IPS-11a (cell line): ENCODE measurements at regions not wholly inside any gene's neighbourhood (a gene's known extent, or its start where the extent isn't known, plus 50 kb on each side); places are given as distances from the start of the nearest gene placed in this dataset.
"Not testable (repeated sequence)": the region's sequence is repeated elsewhere in the genome, so short reads cannot be mapped to it uniquely, and the experiment has no call there.

Experiments used
- H3K4me3 ChIP-seq: one replicate; pipeline ENCODE4 v1.5.1; 2013; ENCODE audit warnings: low read depth, low read length, control low read depth

GRCh38 chr2:78686625-78687153 lies 338.8 kb upstream of the REG3G start:
- H3K4me3 ChIP-seq, result no peak overlapping the region

- no peak overlapping the region for H3K4me3 ChIP-seq
Measured at GRCh38 chr2:78699696-78700095, 325.8 kb upstream of the REG3G start.

- no peak overlapping the region for H3K4me3 ChIP-seq
Measured at GRCh38 chr2:78701546-78701945, 324.0 kb upstream of the REG3G start.

GRCh38 chr2:78707776-78708386 lies 317.6 kb upstream of the REG3G start:
- H3K4me3 ChIP-seq, result no peak overlapping the region

GRCh38 chr2:78710632-78711375 lies 314.7 kb upstream of the REG3G start:
- no peak overlapping the region for H3K4me3 ChIP-seq

- no peak overlapping the region for H3K4me3 ChIP-seq
Measured at GRCh38 chr2:78715293-78715692, 310.2 kb upstream of the REG3G start.

- no peak overlapping the region for H3K4me3 ChIP-seq
Measured at GRCh38 chr2:78718024-78718423, 307.5 kb upstream of the REG3G start.

- no peak overlapping the region for H3K4me3 ChIP-seq
Measured at GRCh38 chr2:78718473-78718872, 307.0 kb upstream of the REG3G start.

GRCh38 chr2:78721355-78722033 lies 304.0 kb upstream of the REG3G start:
- H3K4me3 ChIP-seq, result no peak overlapping the region

- no peak overlapping the region for H3K4me3 ChIP-seq
Measured at GRCh38 chr2:78734221-78734620, 291.3 kb upstream of the REG3G start.

GRCh38 chr2:78739282-78739681 lies 286.2 kb upstream of the REG3G start:
- no peak overlapping the region for H3K4me3 ChIP-seq

GRCh38 chr2:78749638-78750037 lies 275.9 kb upstream of the REG3G start:
- H3K4me3 ChIP-seq, result no peak overlapping the region

- no peak overlapping the region for H3K4me3 ChIP-seq
Measured at GRCh38 chr2:78750219-78750618, 275.3 kb upstream of the REG3G start.

GRCh38 chr2:78754930-78755329 lies 270.6 kb upstream of the REG3G start:
- H3K4me3 ChIP-seq, result no peak overlapping the region

- no peak overlapping the region for H3K4me3 ChIP-seq
Measured at GRCh38 chr2:78757191-78757590, 268.3 kb upstream of the REG3G start.

- no peak overlapping the region for H3K4me3 ChIP-seq
Measured at GRCh38 chr2:78757640-78758039, 267.9 kb upstream of the REG3G start.

GRCh38 chr2:78758765-78759164 lies 266.7 kb upstream of the REG3G start:
- not testable (repeated sequence) for H3K4me3 ChIP-seq

- H3K4me3 ChIP-seq, result no peak overlapping the region
Measured at GRCh38 chr2:78766459-78766858, 259.0 kb upstream of the REG3G start.

- no peak overlapping the region for H3K4me3 ChIP-seq
Measured at GRCh38 chr2:78768016-78768415, 257.5 kb upstream of the REG3G start.

GRCh38 chr2:78775291-78775690 lies 250.2 kb upstream of the REG3G start:
- no peak overlapping the region for H3K4me3 ChIP-seq

- no peak overlapping the region for H3K4me3 ChIP-seq
Measured at GRCh38 chr2:78778756-78779510, 246.6 kb upstream of the REG3G start.
